GM12878 (cell line): ENCODE measurements at regions not wholly inside any gene's neighbourhood (a gene's known extent, or its start where the extent isn't known, plus 50 kb on each side); places are given as distances from the start of the nearest gene placed in this dataset.

ENCODE experiments used
- ATAC-seq: fragments of 200-7000 bp; cut with Tn5 transposase; 3 replicates; pipeline ENCODE4 v1.9.1; 2020; ENCODE audit warnings: mild to moderate bottlenecking, moderate library complexity
- BruUV-seq: library from RNA; stranded (reverse); fragments of 400-500 nt; replicated peaks from 2 replicates; lab custom pipeline; 2021; lab: Mats Ljungman, UMichigan
- CTCF ChIA-PET: fragments of 300-600 bp; sonication (Branson Sonifier 250); formaldehyde crosslinking; extraction: SDS; loops from one replicate; lab custom pipeline; 2021; ENCODE audit warnings: inconsistent platforms; lab: Yijun Ruan, JAX
- POLR2A ChIA-PET: fragments of 350-600 bp; formaldehyde crosslinking; extraction: SDS; loops from one replicate; lab custom pipeline; 2021; ENCODE audit warnings: inconsistent platforms; lab: Charles Lee
- RAD21 ChIA-PET: fragments of 300-600 bp; sonication (Branson Sonifier 250); formaldehyde crosslinking; loops from one replicate; lab custom pipeline; 2023; ENCODE audit warnings: antibody characterized with exemption; ENCODE audit not compliant: unreplicated experiment; lab: Charles Lee
- SMC1A ChIA-PET: fragments of 300-600 bp; sonication (Branson Sonifier 250); formaldehyde crosslinking; loops from one replicate; lab custom pipeline; 2023; ENCODE audit not compliant: unreplicated experiment, uncharacterized antibody; lab: Charles Lee
- DNase-seq: peaks from one replicate; pipeline ENCODE4 v3.0.0-alpha.2; 2011; ENCODE audit warnings: low read depth, low spot score
- FAIRE-seq: peaks from 3 replicates; lab custom pipeline; 2011; peaks lifted over from hg19 to GRCh38; lab: Jason Lieb, UNC
- H2AFZ ChIP-seq: 2 replicates; pipeline ENCODE4 v1.6.0; 2011; ENCODE audit warnings: low read depth, low read length, control low read depth; ENCODE audit not compliant: control insufficient read depth
- H3K27ac ChIP-seq: 2 replicates; pipeline ENCODE4 v1.5.1; 2011; ENCODE audit warnings: control low read depth; ENCODE audit not compliant: control insufficient read depth, insufficient read depth
- H3K27me3 ChIP-seq, 2 experiments: replicated peaks in 1 of 2; 2 replicates each; pipeline versions ENCODE4 v1.6.0 to v1.6.1; 2011; ENCODE audit warnings: low read length in 1 of 2; ENCODE audit not compliant: control insufficient read depth in 2 of 2, insufficient read depth in 2 of 2
- H3K36me3 ChIP-seq, 2 experiments: 2 replicates each; pipeline ENCODE4 v1.5.1; 2011; ENCODE audit warnings: low read length in 1 of 2; ENCODE audit not compliant: control insufficient read depth in 2 of 2, insufficient read depth in 2 of 2
- H3K4me1 ChIP-seq: 2 replicates; pipeline ENCODE4 v1.6.1; 2011; ENCODE audit warnings: mild to moderate bottlenecking, low read length, moderate library complexity, mixed read lengths; ENCODE audit not compliant: control insufficient read depth, insufficient read depth
- H3K4me2 ChIP-seq: 2 replicates; pipeline ENCODE4 v1.6.0; 2011; ENCODE audit warnings: control low read depth; ENCODE audit not compliant: control insufficient read depth, insufficient read depth
- H3K4me3 ChIP-seq: fragments of 200-600 bp; sonication (generic); 2 replicates; pipeline ENCODE4 v1.5.1; 2016
- H3K79me2 ChIP-seq: 2 replicates; pipeline ENCODE4 v1.6.0; 2011; ENCODE audit warnings: low read length; ENCODE audit not compliant: control insufficient read depth, insufficient read depth
- H3K9ac ChIP-seq: 2 replicates; pipeline ENCODE4 v1.8.0; 2011; ENCODE audit warnings: low read length, control low read depth, mixed read lengths; ENCODE audit not compliant: control insufficient read depth, insufficient read depth
- H3K9me3 ChIP-seq: replicated peaks from 3 replicates; pipeline ENCODE4 v1.5.1; 2011; ENCODE audit warnings: mild to moderate bottlenecking, low read length; ENCODE audit not compliant: control insufficient read depth, insufficient read depth
- H4K20me1 ChIP-seq: 2 replicates; pipeline ENCODE4 v1.6.0; 2011; ENCODE audit not compliant: control insufficient read depth, insufficient read depth
- BMI1 ChIP-seq: fragments of 450-650 bp; IDR thresholded peaks from 2 replicates; pipeline ENCODE4 v1.6.1; 2016; ENCODE audit warnings: mild to moderate bottlenecking, moderate library complexity, borderline replicate concordance
- CHD1 ChIP-seq: IDR thresholded peaks from 2 replicates; pipeline ENCODE4 v1.6.1; 2012; ENCODE audit warnings: low read depth, low read length, improper control_type of control experiment
- GABPA ChIP-seq: IDR thresholded peaks from 2 replicates; pipeline ENCODE4 v1.6.1; 2014; ENCODE audit warnings: antibody characterized with exemption, low read depth, mild to moderate bottlenecking, inconsistent platforms
- IKZF2 ChIP-seq, 2 experiments: fragments of 450-650 bp; IDR thresholded peaks; 2 replicates each; pipeline ENCODE4 v1.6.1; 2017; ENCODE audit warnings: mild to moderate bottlenecking in 2 of 2, moderate library complexity in 2 of 2
- IRF4 ChIP-seq: IDR thresholded peaks from 2 replicates; pipeline ENCODE4 v1.6.1; 2011; ENCODE audit warnings: low read depth, low read length
- KAT2A ChIP-seq: conservative IDR thresholded peaks from 2 replicates; pipeline ENCODE4 v1.6.1; 2011; ENCODE audit warnings: low read depth, low read length; ENCODE audit not compliant: control insufficient read depth
- SPI1 ChIP-seq: IDR thresholded peaks from 2 replicates; pipeline ENCODE4 v1.6.1; 2011; ENCODE audit warnings: low read depth, mild to moderate bottlenecking, low read length, moderate library complexity, borderline replicate concordance; ENCODE audit not compliant: insufficient read depth
- WGBS: methylation state at CpG from one replicate; pipeline ENCODE4 v1.1.6; 2016; ENCODE audit warnings: low lambda C conversion rate; ENCODE audit not compliant: insufficient replicate concordance, insufficient coverage; ENCODE audit errors: missing lambda C conversion rate; 5-methylcytosine and 5-hydroxymethylcytosine counted together
- in situ Hi-C: fragments of 300-500 bp; cut with MboI; formaldehyde crosslinking; loops from 9 replicates; pipeline ENCODE4 v1.14.3; 2018; ENCODE audit warnings: mixed read lengths
- intact Hi-C: fragments of 100-400 bp; cut with micrococcal nuclease; formaldehyde crosslinking; loops from one replicate; pipeline ENCODE4 v1.14.2; 2022; ENCODE audit not compliant: unreplicated experiment
- TF ChIP-seq, protein P1 (sequence below): fragments of 450-650 bp; IDR thresholded peaks from 2 replicates; pipeline ENCODE4 v1.6.1; 2016; ENCODE audit warnings: mild to moderate bottlenecking, moderate library complexity, borderline replicate concordance
- TF ChIP-seq, protein P2 (sequence below): IDR thresholded peaks from 2 replicates; pipeline ENCODE4 v1.6.1; 2011; ENCODE audit warnings: low read depth, mild to moderate bottlenecking, low read length, moderate library complexity, borderline replicate concordance; ENCODE audit errors: extremely low read depth
- TF ChIP-seq, protein P3 (sequence below): fragments of 450-650 bp; IDR thresholded peaks from 2 replicates; pipeline ENCODE4 v1.6.1; 2014; ENCODE audit warnings: mild to moderate bottlenecking

DNA sequence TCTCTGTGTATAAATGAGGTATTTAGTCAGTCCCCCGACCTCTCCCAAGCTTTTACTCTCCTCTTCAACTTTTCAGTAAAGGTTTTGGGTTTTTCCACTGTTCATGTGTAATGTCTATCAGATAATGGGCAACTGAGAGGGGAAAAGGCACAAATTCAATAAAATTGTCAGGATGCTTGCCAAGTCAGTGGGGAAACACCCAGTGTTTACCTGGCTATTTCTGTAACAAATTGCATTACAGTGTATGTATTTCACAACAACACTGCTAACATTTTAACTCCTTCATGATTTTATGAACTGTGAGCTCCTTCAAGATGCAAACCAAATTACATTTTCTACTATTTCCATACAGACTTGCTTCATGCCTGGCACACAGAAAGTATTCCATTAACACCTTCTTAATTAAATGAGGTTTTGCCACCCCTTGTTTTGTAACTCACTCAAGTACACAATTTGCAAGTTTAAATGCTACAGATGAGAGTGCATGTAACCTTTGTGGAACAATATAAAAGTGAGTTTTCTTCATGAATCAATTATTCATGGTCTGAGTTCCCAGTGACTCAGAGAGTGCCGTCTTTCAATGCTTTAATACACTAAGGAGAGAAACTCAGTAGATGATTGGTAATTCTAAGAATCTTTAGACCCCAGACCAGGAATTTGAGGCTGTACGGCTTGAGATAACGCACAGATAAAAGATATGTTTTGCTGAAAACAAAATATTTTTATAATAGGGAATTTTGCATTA lies 149.8 kb upstream of the TLL1 start (continued):
- TF ChIP-seq SPI1 (no peak), KAT2A (no peak)
- TF ChIP-seq, all 136 proteins: peak for 0

DNA sequence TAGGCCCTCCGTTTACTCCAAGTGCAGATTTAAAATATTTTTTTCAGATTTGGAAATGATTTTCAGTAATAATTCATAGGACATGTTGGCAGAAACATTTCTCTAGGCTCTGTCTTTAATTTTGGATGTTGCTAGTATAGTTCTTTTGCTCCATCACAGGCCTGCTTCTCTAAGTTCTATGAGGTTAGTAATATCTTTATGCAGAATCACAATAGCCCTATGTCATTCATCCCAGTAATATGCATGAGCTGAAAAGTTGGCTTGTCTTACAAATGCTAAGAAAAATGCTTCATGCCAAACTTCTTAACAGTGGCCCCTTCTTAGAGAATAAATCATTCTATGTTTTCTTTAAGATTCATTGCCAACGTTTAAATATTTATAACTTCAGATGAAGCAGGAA lies 148.3 kb upstream of the TLL1 start:
- no peak for TF ChIP-seq IRF4
- no peak overlapping the region for H3K27ac ChIP-seq
- H3K4me2 ChIP-seq: no peak overlapping the region
- intact Hi-C loops (no loop called here), in situ Hi-C loops (no loop called here)
- WGBS: 0% methylated on average over 2 of the region's 2 CpGs
- FAIRE-seq (no peak), ATAC-seq (no peak), DNase-seq (no peak)
- ChIA-PET SMC1A (no interaction called here), POLR2A (no interaction called here), RAD21 (no interaction called here), CTCF (no interaction called here)
- H3K36me3 ChIP-seq: no peaks in the 10 kb centered on the region
- H3K4me1 ChIP-seq: no peaks in the 10 kb centered on the region
- no peaks in the 10 kb centered on the region for H4K20me1 ChIP-seq
- H3K4me3 ChIP-seq: no peak overlapping the region
- H3K9ac ChIP-seq: no peak overlapping the region
- BruUV-seq: no TSS peak
- no peak overlapping the region for H2AFZ ChIP-seq
- no peaks in the 10 kb centered on the region for H3K27me3 ChIP-seq
- H3K79me2 ChIP-seq: no peaks in the 10 kb centered on the region
- no peaks in the 10 kb centered on the region for H3K9me3 ChIP-seq

DNA sequence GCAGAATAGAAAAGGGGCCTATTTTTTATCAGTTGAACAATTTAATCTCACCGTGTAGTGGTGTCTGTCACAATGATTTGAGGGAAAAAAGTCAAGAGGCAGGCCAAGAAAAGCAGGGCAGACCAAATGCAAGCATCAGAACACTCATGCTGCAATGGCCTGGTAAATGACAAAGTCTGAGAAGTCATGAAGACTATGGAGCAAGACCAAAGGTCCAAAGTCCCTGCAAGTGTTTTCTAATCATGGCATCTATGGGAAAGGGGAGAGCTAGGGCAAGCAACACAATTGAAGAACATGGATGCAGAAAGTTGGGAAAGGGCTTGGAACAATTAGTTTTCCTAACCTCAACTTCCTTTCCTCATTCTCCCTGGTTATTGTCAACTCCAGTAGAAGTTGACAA lies 147.7 kb upstream of the TLL1 start:
- FAIRE-seq (no peak), ATAC-seq (no peak), DNase-seq (no peak)
- 0% methylated on average over 1 of the region's 1 CpG for WGBS
- CTCF ChIA-PET: no interaction called here
- no peaks in the 10 kb centered on the region for H3K79me2 ChIP-seq
- H3K27ac ChIP-seq: no peak overlapping the region
- H3K9ac ChIP-seq: no peak overlapping the region
- H3K27me3 ChIP-seq: no peaks in the 10 kb centered on the region
- H4K20me1 ChIP-seq: no peaks in the 10 kb centered on the region
- no peaks in the 10 kb centered on the region for H3K4me1 ChIP-seq
- no TSS peak for BruUV-seq
- H3K4me3 ChIP-seq: no peak overlapping the region
- intact Hi-C loops: no loop called here
- POLR2A ChIA-PET: no interaction called here
- SMC1A ChIA-PET: no interaction called here
- RAD21 ChIA-PET: no interaction called here
- in situ Hi-C loops: no loop called here
- no peak overlapping the region for H3K4me2 ChIP-seq
- no peaks in the 10 kb centered on the region for H3K9me3 ChIP-seq
- no peak overlapping the region for H2AFZ ChIP-seq
- no peaks in the 10 kb centered on the region for H3K36me3 ChIP-seq
- TF ChIP-seq IKZF2 (IDR thresholded peaks at IDR 0.05) (no peak), GABPA (no peak), BMI1 (no peak), CHD1 (no peak)
- TF ChIP-seq, protein P1, sequence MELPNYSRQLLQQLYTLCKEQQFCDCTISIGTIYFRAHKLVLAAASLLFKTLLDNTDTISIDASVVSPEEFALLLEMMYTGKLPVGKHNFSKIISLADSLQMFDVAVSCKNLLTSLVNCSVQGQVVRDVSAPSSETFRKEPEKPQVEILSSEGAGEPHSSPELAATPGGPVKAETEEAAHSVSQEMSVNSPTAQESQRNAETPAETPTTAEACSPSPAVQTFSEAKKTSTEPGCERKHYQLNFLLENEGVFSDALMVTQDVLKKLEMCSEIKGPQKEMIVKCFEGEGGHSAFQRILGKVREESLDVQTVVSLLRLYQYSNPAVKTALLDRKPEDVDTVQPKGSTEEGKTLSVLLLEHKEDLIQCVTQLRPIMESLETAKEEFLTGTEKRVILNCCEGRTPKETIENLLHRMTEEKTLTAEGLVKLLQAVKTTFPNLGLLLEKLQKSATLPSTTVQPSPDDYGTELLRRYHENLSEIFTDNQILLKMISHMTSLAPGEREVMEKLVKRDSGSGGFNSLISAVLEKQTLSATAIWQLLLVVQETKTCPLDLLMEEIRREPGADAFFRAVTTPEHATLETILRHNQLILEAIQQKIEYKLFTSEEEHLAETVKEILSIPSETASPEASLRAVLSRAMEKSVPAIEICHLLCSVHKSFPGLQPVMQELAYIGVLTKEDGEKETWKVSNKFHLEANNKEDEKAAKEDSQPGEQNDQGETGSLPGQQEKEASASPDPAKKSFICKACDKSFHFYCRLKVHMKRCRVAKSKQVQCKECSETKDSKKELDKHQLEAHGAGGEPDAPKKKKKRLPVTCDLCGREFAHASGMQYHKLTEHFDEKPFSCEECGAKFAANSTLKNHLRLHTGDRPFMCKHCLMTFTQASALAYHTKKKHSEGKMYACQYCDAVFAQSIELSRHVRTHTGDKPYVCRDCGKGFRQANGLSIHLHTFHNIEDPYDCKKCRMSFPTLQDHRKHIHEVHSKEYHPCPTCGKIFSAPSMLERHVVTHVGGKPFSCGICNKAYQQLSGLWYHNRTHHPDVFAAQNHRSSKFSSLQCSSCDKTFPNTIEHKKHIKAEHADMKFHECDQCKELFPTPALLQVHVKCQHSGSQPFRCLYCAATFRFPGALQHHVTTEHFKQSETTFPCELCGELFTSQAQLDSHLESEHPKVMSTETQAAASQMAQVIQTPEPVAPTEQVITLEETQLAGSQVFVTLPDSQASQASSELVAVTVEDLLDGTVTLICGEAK: no peak
- TF ChIP-seq, protein P2, sequence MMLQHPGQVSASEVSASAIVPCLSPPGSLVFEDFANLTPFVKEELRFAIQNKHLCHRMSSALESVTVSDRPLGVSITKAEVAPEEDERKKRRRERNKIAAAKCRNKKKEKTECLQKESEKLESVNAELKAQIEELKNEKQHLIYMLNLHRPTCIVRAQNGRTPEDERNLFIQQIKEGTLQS: no peak
- TF ChIP-seq, protein P3, sequence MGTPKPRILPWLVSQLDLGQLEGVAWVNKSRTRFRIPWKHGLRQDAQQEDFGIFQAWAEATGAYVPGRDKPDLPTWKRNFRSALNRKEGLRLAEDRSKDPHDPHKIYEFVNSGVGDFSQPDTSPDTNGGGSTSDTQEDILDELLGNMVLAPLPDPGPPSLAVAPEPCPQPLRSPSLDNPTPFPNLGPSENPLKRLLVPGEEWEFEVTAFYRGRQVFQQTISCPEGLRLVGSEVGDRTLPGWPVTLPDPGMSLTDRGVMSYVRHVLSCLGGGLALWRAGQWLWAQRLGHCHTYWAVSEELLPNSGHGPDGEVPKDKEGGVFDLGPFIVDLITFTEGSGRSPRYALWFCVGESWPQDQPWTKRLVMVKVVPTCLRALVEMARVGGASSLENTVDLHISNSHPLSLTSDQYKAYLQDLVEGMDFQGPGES: no peak
